ENCODE measurements at regions not wholly inside any gene's neighbourhood (a gene's known extent, or its start where the extent isn't known, plus 50 kb on each side); places are given as distances from the start of the nearest gene placed in this dataset.

- Histone ChIP-seq H3K36me3 (no peaks in the 10 kb centered on the region), H3K27ac (no peak overlapping the region), H3K4me1 (no peaks in the 10 kb centered on the region), H3K9me3 (no peaks in the 10 kb centered on the region), H3K27me3 (no peaks in the 10 kb centered on the region), H3K4me3 (no peak overlapping the region)
- TF ChIP-seq CTCF (IDR thresholded peaks at IDR 0.05) = no peak
- DNase-seq (ENCODE audit: low spot score in 2 of 2) = no peak
- intact Hi-C loops (cut with DNase I) = no loop called here
Observed at GRCh38 chr10:52650873-52651272, 121.7 kb downstream of the MBL2 start.

GRCh38 chr10:52651293-52651692 is 121.3 kb downstream of the MBL2 start:
- H3K27me3 ChIP-seq = no peaks in the 10 kb centered on the region
- no peak overlapping the region for H3K27ac ChIP-seq
- no peak for TF ChIP-seq CTCF (IDR thresholded peaks at IDR 0.05)
- DNase-seq (ENCODE audit: low spot score in 2 of 2) = no peak
- intact Hi-C loops (cut with DNase I) = no loop called here
- no peaks in the 10 kb centered on the region for H3K36me3 ChIP-seq
- H3K4me3 ChIP-seq = no peak overlapping the region
- no peaks in the 10 kb centered on the region for H3K9me3 ChIP-seq
- H3K4me1 ChIP-seq = no peaks in the 10 kb centered on the region

- DNase-seq (ENCODE audit: low spot score in 2 of 2) = no peak
- Histone ChIP-seq H3K9me3 (no peaks in the 10 kb centered on the region), H3K4me1 (no peaks in the 10 kb centered on the region), H3K27ac (no peak overlapping the region), H3K36me3 (no peaks in the 10 kb centered on the region), H3K4me3 (no peak overlapping the region), H3K27me3 (no peaks in the 10 kb centered on the region)
- TF ChIP-seq CTCF (IDR thresholded peaks at IDR 0.05) = no peak
- intact Hi-C loops (cut with DNase I) = no loop called here
Observed at GRCh38 chr10:52652431-52653262, 119.9 kb downstream of the MBL2 start.

GRCh38 chr10:52653263-52653909 is 119.2 kb downstream of the MBL2 start:
- Histone ChIP-seq H3K27ac (no peak overlapping the region), H3K36me3 (no peaks in the 10 kb centered on the region), H3K27me3 (no peaks in the 10 kb centered on the region), H3K9me3 (no peaks in the 10 kb centered on the region), H3K4me3 (no peak overlapping the region), H3K4me1 (no peaks in the 10 kb centered on the region)
- TF ChIP-seq CTCF (IDR thresholded peaks at IDR 0.05) = no peak
- no peak for DNase-seq (ENCODE audit: low spot score in 2 of 2)
- intact Hi-C loops (cut with DNase I) = no loop called here

- TF ChIP-seq CTCF (IDR thresholded peaks at IDR 0.05) = no peak
Observed at GRCh38 chr10:52654201-52654600, 118.4 kb downstream of the MBL2 start.

More at GRCh38 chr10:52654201-52654600, 118.4 kb downstream of the MBL2 start:
- no peaks in the 10 kb centered on the region for H3K9me3 ChIP-seq
- no peaks in the 10 kb centered on the region for H3K4me1 ChIP-seq
- H3K4me3 ChIP-seq = no peak overlapping the region
- DNase-seq (ENCODE audit: low spot score in 2 of 2) = no peak
- intact Hi-C loops (cut with DNase I) = no loop called here
- no peak overlapping the region for H3K27ac ChIP-seq
- no peaks in the 10 kb centered on the region for H3K36me3 ChIP-seq
- no peaks in the 10 kb centered on the region for H3K27me3 ChIP-seq

All from ascending aorta (tissue), 2 donors.